IMR-90 (cell line): ENCODE measurements at regions not wholly inside any gene's neighbourhood (a gene's known extent, or its start where the extent isn't known, plus 50 kb on each side); places are given as distances from the start of the nearest gene placed in this dataset.
A peak's percentile ranks its signal among the peaks of the same experiment; 100 is the strongest.

Source experiments
- ATAC-seq: fragments of 200-7000 bp; cut with Tn5 transposase; 2 replicates; pipeline ENCODE4 v1.9.1; 2020; ENCODE audit warnings: low read depth, mild to moderate bottlenecking, moderate library complexity
- BruUV-seq: library from RNA; stranded (reverse); fragments of 400-500 nt; replicated peaks from 2 replicates; lab custom pipeline; 2021; lab: Mats Ljungman, UMichigan
- CTCF ChIA-PET: fragments of 300-600 bp; formaldehyde crosslinking; extraction: SDS; loops from one replicate; lab custom pipeline; 2021; ENCODE audit warnings: antibody characterized with exemption; lab: Yijun Ruan, JAX
- POLR2A ChIA-PET: fragments of 300-600 bp; sonication (Branson Sonifier 250); formaldehyde crosslinking; loops from one replicate; lab custom pipeline; 2022; ENCODE audit warnings: antibody characterized with exemption; ENCODE audit not compliant: unreplicated experiment; lab: Charles Lee
- DNase-seq: peaks from one replicate; pipeline ENCODE4 v3.0.0; 2013
- H2AFZ ChIP-seq: replicated peaks from 2 replicates; pipeline ENCODE3; 2013; ENCODE audit warnings: low read length, mild to moderate bottlenecking; ENCODE audit not compliant: poor library complexity
- H2AK5ac ChIP-seq: 2 replicates; pipeline ENCODE4 v1.6.1; 2013; ENCODE audit warnings: low read depth, low read length, inconsistent platforms
- H2AK9ac ChIP-seq: replicated peaks from 2 replicates; pipeline ENCODE3; 2013; ENCODE audit warnings: mild to moderate bottlenecking, low read depth, low read length, moderate library complexity; ENCODE audit not compliant: poor library complexity
- H2BK120ac ChIP-seq: 2 replicates; pipeline ENCODE4 v1.6.1; 2013; ENCODE audit warnings: low read depth, low read length, inconsistent platforms
- H2BK15ac ChIP-seq: 3 replicates; pipeline ENCODE4 v1.6.1; 2013; ENCODE audit warnings: low read depth, low read length, inconsistent platforms
- H2BK20ac ChIP-seq: 2 replicates; pipeline ENCODE4 v1.6.1; 2013; ENCODE audit warnings: low read depth, mild to moderate bottlenecking, inconsistent platforms, low read length, moderate library complexity
- H2BK5ac ChIP-seq: 2 replicates; pipeline ENCODE4 v1.6.1; 2013; ENCODE audit warnings: mild to moderate bottlenecking, low read depth, low read length, inconsistent platforms; ENCODE audit not compliant: poor library complexity, severe bottlenecking
- H3K14ac ChIP-seq: replicated peaks from 2 replicates; pipeline ENCODE4 v1.6.1; 2013; ENCODE audit warnings: low read depth, low read length, inconsistent platforms
- H3K18ac ChIP-seq: 2 replicates; pipeline ENCODE4 v1.6.1; 2013; ENCODE audit warnings: low read depth, low read length, control low read depth
- H3K23ac ChIP-seq: 2 replicates; pipeline ENCODE4 v1.6.1; 2013; ENCODE audit warnings: low read depth, low read length, inconsistent platforms
- H3K27ac ChIP-seq: 2 replicates; pipeline ENCODE4 v1.5.1; 2013; ENCODE audit warnings: mild to moderate bottlenecking, control low read depth, low read length; ENCODE audit not compliant: insufficient read depth
- H3K27me3 ChIP-seq: 2 replicates; pipeline ENCODE4 v1.6.1; 2013; ENCODE audit warnings: low read length; ENCODE audit not compliant: control insufficient read depth, insufficient read depth
- H3K36me3 ChIP-seq: 2 replicates; pipeline ENCODE4 v1.6.1; 2013; ENCODE audit warnings: low read length, mixed read lengths; ENCODE audit not compliant: control insufficient read depth, insufficient read depth
- H3K4ac ChIP-seq: 2 replicates; pipeline ENCODE4 v1.6.1; 2013; ENCODE audit warnings: low read depth, low read length, inconsistent platforms
- H3K4me1 ChIP-seq: 2 replicates; pipeline ENCODE4 v1.6.1; 2013; ENCODE audit warnings: low read length, mixed read lengths; ENCODE audit not compliant: control insufficient read depth, insufficient read depth
- H3K4me2 ChIP-seq: 2 replicates; pipeline ENCODE4 v1.6.1; 2013; ENCODE audit warnings: low read depth, mild to moderate bottlenecking, control low read depth, low read length, moderate library complexity
- H3K4me3 ChIP-seq: 2 replicates; pipeline ENCODE4 v1.5.1; 2013; ENCODE audit warnings: low read depth, mild to moderate bottlenecking, control low read depth, low read length, moderate library complexity; ENCODE audit not compliant: insufficient read depth
- H3K56ac ChIP-seq: 2 replicates; pipeline ENCODE4 v1.6.1; 2013; ENCODE audit warnings: low read length, inconsistent platforms; ENCODE audit not compliant: insufficient read depth; ENCODE audit errors: extremely low read depth
- H3K79me1 ChIP-seq, 2 experiments: 2 replicates each; pipeline ENCODE4 v1.6.1; 2013; ENCODE audit warnings: low read length in 2 of 2, inconsistent platforms in 1 of 2, low read depth in 1 of 2
- H3K9ac ChIP-seq: 2 replicates; pipeline ENCODE4 v1.6.1; 2013; ENCODE audit warnings: low read depth, low read length, control low read depth
- H3K9me1 ChIP-seq: 2 replicates; pipeline ENCODE4 v1.6.1; 2013; ENCODE audit warnings: low read length, inconsistent platforms; ENCODE audit not compliant: insufficient read depth
- H3K9me3 ChIP-seq: 2 replicates; pipeline ENCODE4 v1.6.1; 2013; ENCODE audit warnings: low read length; ENCODE audit not compliant: control insufficient read depth, insufficient read depth
- H4K20me1 ChIP-seq: 2 replicates; pipeline ENCODE4 v1.6.1; 2013; ENCODE audit warnings: low read length, inconsistent platforms; ENCODE audit not compliant: insufficient read depth
- H4K5ac ChIP-seq: 2 replicates; pipeline ENCODE4 v1.6.1; 2013; ENCODE audit warnings: mild to moderate bottlenecking, low read depth, low read length, control low read depth
- H4K8ac ChIP-seq, 2 experiments: 2 replicates each; pipeline ENCODE4 v1.6.1; 2013; ENCODE audit warnings: low read depth in 2 of 2, low read length in 2 of 2, control low read depth in 1 of 2, inconsistent platforms in 1 of 2
- H4K91ac ChIP-seq: 2 replicates; pipeline ENCODE4 v1.6.1; 2013; ENCODE audit warnings: low read depth, low read length, inconsistent platforms; ENCODE audit not compliant: insufficient read depth
- BHLHE40 ChIP-seq: fragments of 150-350 bp; IDR thresholded peaks from 2 replicates; pipeline ENCODE4 v1.6.1; 2016; ENCODE audit warnings: mild to moderate bottlenecking, low read depth, low read length
- CEBPB ChIP-seq: IDR thresholded peaks from 2 replicates; pipeline ENCODE4 v1.6.1; 2012; ENCODE audit warnings: low read depth, low read length, improper control_type of control experiment
- CHD1 ChIP-seq: IDR thresholded peaks from 2 replicates; pipeline ENCODE4 v1.6.1; 2012; ENCODE audit warnings: low read depth, low read length, improper control_type of control experiment
- CTCF ChIP-seq: conservative IDR thresholded peaks from 2 replicates; pipeline ENCODE4 v1.5.1; 2012; ENCODE audit warnings: mild to moderate bottlenecking, low read depth, low read length, improper control_type of control experiment
- ELK1 ChIP-seq: fragments of 150-350 bp; IDR thresholded peaks from 2 replicates; pipeline ENCODE4 v1.6.1; 2016; ENCODE audit warnings: low read depth, mild to moderate bottlenecking, low read length, moderate library complexity, borderline replicate concordance
- FOS ChIP-seq: fragments of 150-350 bp; IDR thresholded peaks from 2 replicates; pipeline ENCODE4 v1.6.1; 2016; ENCODE audit warnings: low read depth, low read length
- MAFK ChIP-seq: IDR thresholded peaks from 2 replicates; pipeline ENCODE4 v1.6.1; 2012; ENCODE audit warnings: low read depth, low read length, improper control_type of control experiment
- MAZ ChIP-seq: IDR thresholded peaks from 2 replicates; pipeline ENCODE4 v1.6.1; 2012; ENCODE audit warnings: low read depth, mild to moderate bottlenecking, low read length, improper control_type of control experiment, moderate library complexity, borderline replicate concordance
- NFE2L2 ChIP-seq: fragments of 150-350 bp; IDR thresholded peaks from 2 replicates; pipeline ENCODE4 v1.6.1; 2016; ENCODE audit warnings: low read depth, mild to moderate bottlenecking, low read length
- POLR2A ChIP-seq: IDR thresholded peaks from 2 replicates; pipeline ENCODE4 v1.6.1; 2012; ENCODE audit warnings: mild to moderate bottlenecking, low read depth, low read length
- RCOR1 ChIP-seq: IDR thresholded peaks from 2 replicates; pipeline ENCODE4 v1.6.1; 2012; ENCODE audit warnings: mild to moderate bottlenecking, low read length, improper control_type of control experiment; ENCODE audit not compliant: insufficient replicate concordance
- RFX5 ChIP-seq: IDR thresholded peaks from 2 replicates; pipeline ENCODE4 v1.8.0; 2012; ENCODE audit warnings: low read depth, mild to moderate bottlenecking, low read length, moderate library complexity
- SMC3 ChIP-seq: fragments of 150-350 bp; IDR thresholded peaks from 2 replicates; pipeline ENCODE4 v1.6.1; 2016; ENCODE audit warnings: low read depth, mild to moderate bottlenecking, antibody characterized with exemption, low read length, moderate library complexity
- USF2 ChIP-seq: fragments of 150-350 bp; IDR thresholded peaks from 2 replicates; pipeline ENCODE4 v1.6.1; 2017; ENCODE audit warnings: mild to moderate bottlenecking, antibody characterized with exemption, low read length, low read depth
- WGBS, 2 experiments: methylation state at CpG; one replicate each; pipeline versions ENCODE4 v1.1.5 to v1.1.7; 2013; ENCODE audit warnings: missing lambda C conversion rate in 2 of 2; ENCODE audit not compliant: insufficient read length in 1 of 2; ENCODE audit errors: extremely low coverage in 2 of 2; 5-methylcytosine and 5-hydroxymethylcytosine counted together
- dilution Hi-C: fragments of 300-500 bp; cut with HindIII; formaldehyde crosslinking; loops from one replicate; pipeline ENCODE4 v1.14.3; 2018; ENCODE audit warnings: low sequenced_read_pairs; ENCODE audit not compliant: unreplicated experiment
- in situ Hi-C: fragments of 300-500 bp; cut with MboI; formaldehyde crosslinking; loops from 3 replicates; pipeline ENCODE4 v1.14.3; 2019; ENCODE audit warnings: low sequenced_read_pairs, inconsistent platforms, mixed read lengths
- intact Hi-C: fragments of 100-400 bp; cut with micrococcal nuclease; formaldehyde crosslinking; loops from 2 replicates; pipeline ENCODE4 v1.10.0; 2022

- no peak overlapping the region for H2BK120ac ChIP-seq
- dilution Hi-C loops: no loop called here
- no peak for ATAC-seq
Measured at GRCh38 chr13:30042891-30043630, 192.6 kb upstream of the UBL3 start.

More at GRCh38 chr13:30042891-30043630, 192.6 kb upstream of the UBL3 start:
- no peak overlapping the region for H3K27ac ChIP-seq
- no peak overlapping the region for H2AFZ ChIP-seq
- no peak for TF ChIP-seq BHLHE40
- TF ChIP-seq CHD1: no peak
- no peak for TF ChIP-seq SMC3
- no peak for TF ChIP-seq MAFK
- TF ChIP-seq ELK1: no peak
- no peak for TF ChIP-seq FOS
- TF ChIP-seq NFE2L2: no peak
- TF ChIP-seq CTCF: no peak
- TF ChIP-seq RFX5: no peak
- TF ChIP-seq POLR2A: no peak
- TF ChIP-seq RCOR1: no peak
- no peak for TF ChIP-seq MAZ
- TF ChIP-seq CEBPB: no peak
- TF ChIP-seq USF2: no peak
- no peak overlapping the region for H2BK15ac ChIP-seq
- peaks cover 13% of the 10 kb centered on the region for H3K9me1 ChIP-seq
- no peak overlapping the region for H3K23ac ChIP-seq
- H2BK5ac ChIP-seq: no peak overlapping the region
- H3K18ac ChIP-seq: no peak overlapping the region
- H4K8ac ChIP-seq: no peak overlapping the region
- POLR2A ChIA-PET: no interaction called here
- no peak overlapping the region for H2AK9ac ChIP-seq
- H3K4me3 ChIP-seq: no peak overlapping the region
- no peaks in the 10 kb centered on the region for H3K27me3 ChIP-seq
- no peak for DNase-seq
- peaks cover 2% of the 10 kb centered on the region; the same call in 1 of the 2 replicates for H3K9me3 ChIP-seq
- no peak overlapping the region for H3K4ac ChIP-seq
- peaks cover 15% of the 10 kb centered on the region for H3K4me1 ChIP-seq
- in situ Hi-C loops: no loop called here
- intact Hi-C loops: loop anchor here (10.0 kb wide), 1 partner anchor 198 kb away; no protein-coding TSS in a partner anchor
- H3K9ac ChIP-seq: no peak overlapping the region
- no peaks in the 10 kb centered on the region for H4K20me1 ChIP-seq
- no peak overlapping the region; the same call in 1 of the 2 replicates for H3K14ac ChIP-seq
- H4K5ac ChIP-seq: no peak overlapping the region
- H3K36me3 ChIP-seq: no peaks in the 10 kb centered on the region
- H4K91ac ChIP-seq: no peak overlapping the region
- no peaks in the 10 kb centered on the region for H3K79me1 ChIP-seq
- H2BK20ac ChIP-seq: peak overlapping the region; percentile 11; the same call in 1 of the 2 replicates
- H3K56ac ChIP-seq: no peak overlapping the region
- WGBS, 2 experiments: 80% methylated on average over 1 of the region's 5 CpGs; no CpG with 5 or more reads in 1 of the 2 experiments
- H3K4me2 ChIP-seq: no peak overlapping the region
- CTCF ChIA-PET: no interaction called here
- BruUV-seq: no TSS peak
- peak overlapping the region; percentile 9; the same call in 1 of the 2 replicates for H2AK5ac ChIP-seq
